ENCODE measurements at regions not wholly inside any gene's neighbourhood (a gene's known extent, or its start where the extent isn't known, plus 50 kb on each side); places are given as distances from the start of the nearest gene placed in this dataset.
"Not testable (repeated sequence)": the region's sequence is repeated elsewhere in the genome, so short reads cannot be mapped to it uniquely, and the experiment has no call there.

DNA sequence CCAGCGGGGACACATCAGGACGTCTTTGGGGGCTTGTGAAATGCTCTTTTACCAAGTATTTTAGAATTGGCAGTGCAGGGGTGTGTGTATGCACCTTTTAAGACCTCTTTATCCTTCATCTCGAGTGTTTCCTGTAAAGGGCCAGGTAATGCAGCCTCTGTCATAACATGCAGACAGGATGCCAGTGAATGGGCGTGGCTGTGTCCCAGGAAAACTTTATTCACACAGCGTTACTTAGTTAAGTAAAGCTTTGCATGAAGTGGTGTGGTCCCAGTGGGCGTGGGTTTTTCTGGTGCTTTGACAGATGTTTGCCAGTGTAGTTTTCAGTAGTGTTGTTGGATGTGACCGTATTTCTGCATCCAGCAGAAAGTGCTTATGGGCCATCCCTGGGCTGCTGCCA is 70.3 kb upstream of the FAN1 start:
- not testable (repeated sequence) for DNase-seq (ENCODE audit: low spot score)

DNA sequence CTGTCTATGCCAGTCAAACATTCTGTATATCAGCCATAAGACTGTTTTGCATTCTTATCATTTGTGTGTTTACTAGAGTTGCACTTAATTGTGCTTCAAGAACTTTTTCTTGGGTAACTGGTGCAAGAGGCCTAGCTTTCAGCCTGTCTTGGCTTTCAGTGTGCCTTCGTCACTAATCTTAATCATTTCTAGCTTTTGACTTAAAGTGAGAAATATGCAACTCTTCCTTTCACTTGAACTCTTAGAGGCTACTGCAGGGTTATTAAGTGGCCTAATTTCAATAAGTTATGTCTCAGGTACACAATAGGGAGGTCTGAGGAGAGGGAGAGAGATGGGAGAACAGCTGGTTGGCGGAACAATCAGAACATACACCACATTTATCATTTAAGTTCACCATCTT is 62.1 kb upstream of the FAN1 start:
- DNase-seq (ENCODE audit: low spot score): not testable (repeated sequence)

DNA sequence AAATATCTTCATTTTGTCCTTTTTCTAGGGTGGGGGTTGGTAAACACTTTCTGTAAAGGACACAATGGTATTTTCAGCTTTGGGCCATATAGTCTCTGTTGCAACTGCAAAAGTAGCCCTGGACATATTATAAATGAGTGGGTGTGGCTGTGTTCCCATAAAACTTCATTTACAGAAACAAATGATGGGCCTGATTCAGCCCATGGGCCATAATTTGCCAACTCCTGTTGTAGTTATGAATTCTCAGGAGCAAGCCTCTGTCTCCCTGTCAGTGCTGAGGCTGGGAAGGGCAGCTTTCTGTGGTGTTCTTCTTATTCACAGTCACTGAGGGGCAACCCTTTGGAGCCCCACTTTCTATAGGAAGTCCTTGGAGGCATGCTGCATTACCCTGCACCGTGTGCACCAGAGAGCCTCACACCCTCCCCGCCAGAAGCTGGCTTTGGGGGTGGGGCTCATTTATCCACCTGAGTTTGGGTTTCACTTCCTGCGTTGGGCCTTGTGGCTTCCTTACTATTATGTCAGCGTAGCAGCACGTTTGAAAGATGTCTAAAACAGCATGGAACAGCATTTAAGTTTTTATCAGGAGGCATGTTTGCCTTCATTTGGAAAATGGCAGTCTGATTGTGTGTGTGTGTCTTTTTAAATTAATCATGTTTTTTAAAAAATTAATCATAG is 60.8 kb upstream of the FAN1 start:
- DNase-seq (ENCODE audit: low spot score): not testable (repeated sequence)

DNA sequence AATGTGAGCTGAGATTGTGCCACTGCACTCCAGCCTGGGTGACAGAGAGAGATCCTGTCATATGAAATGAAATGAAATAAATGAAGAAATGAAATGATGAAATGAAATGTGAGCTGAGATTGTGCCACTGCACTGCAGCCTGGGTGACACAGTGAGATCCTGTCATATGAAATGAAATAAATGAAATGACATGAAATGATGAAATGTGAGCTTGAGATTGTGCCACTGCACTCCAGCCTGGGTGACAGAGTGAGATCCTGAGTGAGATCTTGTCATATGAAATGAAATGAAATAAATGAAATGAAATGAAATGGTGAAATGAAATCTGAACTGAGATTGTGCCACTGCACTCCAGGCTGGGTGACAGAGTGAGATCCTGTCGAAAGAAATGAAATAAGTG is 58.2 kb upstream of the FAN1 start:
- DNase-seq (ENCODE audit: low spot score): not testable (repeated sequence)
